ENCODE measurements at regions not wholly inside any gene's neighbourhood (a gene's known extent, or its start where the extent isn't known, plus 50 kb on each side); places are given as distances from the start of the nearest gene placed in this dataset.

DNA sequence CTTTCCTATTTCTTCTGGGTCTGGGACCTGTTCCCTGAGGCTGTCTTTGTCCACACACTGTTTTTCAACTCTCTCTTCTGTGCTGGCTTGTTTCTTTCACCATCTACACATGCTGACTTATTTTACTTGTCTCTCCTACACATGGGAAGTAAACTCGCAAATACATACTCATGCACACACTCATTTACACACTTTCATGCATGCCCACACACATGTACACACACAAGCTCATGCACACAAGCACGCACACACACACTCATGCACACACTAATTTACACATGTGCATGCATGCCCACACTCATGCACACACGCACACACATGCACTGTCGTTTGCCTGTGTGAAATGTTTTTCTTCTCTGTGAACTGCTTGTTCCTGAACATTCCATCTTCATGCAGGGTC lies 169.0 kb downstream of the IRX2 start:
- Histone ChIP-seq H3K4me3 (ENCODE audit: low read depth, low read length) (no peak overlapping the region), H3K27ac (no peak overlapping the region), H3K36me3 (replicated peaks) (no peaks in the 10 kb centered on the region), H3K27me3 (replicated peaks) (no peaks in the 10 kb centered on the region)
- no peak for DNase-seq
- in situ Hi-C loops (cut with HindIII; ENCODE audit: low pct_ligation_motif_present, low sequenced_read_pairs) = no loop called here
- TF ChIP-seq, protein P1, sequence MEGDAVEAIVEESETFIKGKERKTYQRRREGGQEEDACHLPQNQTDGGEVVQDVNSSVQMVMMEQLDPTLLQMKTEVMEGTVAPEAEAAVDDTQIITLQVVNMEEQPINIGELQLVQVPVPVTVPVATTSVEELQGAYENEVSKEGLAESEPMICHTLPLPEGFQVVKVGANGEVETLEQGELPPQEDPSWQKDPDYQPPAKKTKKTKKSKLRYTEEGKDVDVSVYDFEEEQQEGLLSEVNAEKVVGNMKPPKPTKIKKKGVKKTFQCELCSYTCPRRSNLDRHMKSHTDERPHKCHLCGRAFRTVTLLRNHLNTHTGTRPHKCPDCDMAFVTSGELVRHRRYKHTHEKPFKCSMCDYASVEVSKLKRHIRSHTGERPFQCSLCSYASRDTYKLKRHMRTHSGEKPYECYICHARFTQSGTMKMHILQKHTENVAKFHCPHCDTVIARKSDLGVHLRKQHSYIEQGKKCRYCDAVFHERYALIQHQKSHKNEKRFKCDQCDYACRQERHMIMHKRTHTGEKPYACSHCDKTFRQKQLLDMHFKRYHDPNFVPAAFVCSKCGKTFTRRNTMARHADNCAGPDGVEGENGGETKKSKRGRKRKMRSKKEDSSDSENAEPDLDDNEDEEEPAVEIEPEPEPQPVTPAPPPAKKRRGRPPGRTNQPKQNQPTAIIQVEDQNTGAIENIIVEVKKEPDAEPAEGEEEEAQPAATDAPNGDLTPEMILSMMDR (IDR thresholded peaks at IDR 0.05; ENCODE audit: low read depth, low read length, missing control alignments) = no peak

DNA sequence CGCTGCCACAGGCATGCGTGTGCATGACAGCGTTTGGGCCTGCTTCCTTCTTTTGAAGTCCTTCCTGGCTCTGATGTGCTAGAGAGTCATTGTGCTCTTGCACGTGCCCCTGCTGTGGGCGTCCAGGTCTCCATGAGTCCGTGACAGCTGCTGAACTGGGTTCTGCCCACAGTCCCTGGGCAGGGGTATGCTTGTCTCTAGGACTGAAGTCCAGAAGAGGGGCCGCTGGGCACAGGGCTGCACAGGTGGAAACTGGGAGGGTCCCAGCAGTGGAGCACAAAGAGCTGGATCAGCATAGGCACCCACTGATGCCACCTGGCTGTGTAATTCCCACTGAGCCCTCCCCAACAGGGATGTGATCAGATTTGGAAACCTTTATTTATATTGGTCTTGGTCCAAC lies 169.4 kb downstream of the IRX2 start:
- Histone ChIP-seq H3K27me3 (replicated peaks) (no peaks in the 10 kb centered on the region), H3K4me3 (ENCODE audit: low read depth, low read length) (no peak overlapping the region), H3K27ac (no peak overlapping the region), H3K36me3 (replicated peaks) (no peaks in the 10 kb centered on the region)
- DNase-seq = no peak
- TF ChIP-seq, protein P1 (IDR thresholded peaks at IDR 0.05; ENCODE audit: low read depth, low read length, missing control alignments) = no peak
- in situ Hi-C loops (cut with HindIII; ENCODE audit: low pct_ligation_motif_present, low sequenced_read_pairs) = no loop called here

DNA sequence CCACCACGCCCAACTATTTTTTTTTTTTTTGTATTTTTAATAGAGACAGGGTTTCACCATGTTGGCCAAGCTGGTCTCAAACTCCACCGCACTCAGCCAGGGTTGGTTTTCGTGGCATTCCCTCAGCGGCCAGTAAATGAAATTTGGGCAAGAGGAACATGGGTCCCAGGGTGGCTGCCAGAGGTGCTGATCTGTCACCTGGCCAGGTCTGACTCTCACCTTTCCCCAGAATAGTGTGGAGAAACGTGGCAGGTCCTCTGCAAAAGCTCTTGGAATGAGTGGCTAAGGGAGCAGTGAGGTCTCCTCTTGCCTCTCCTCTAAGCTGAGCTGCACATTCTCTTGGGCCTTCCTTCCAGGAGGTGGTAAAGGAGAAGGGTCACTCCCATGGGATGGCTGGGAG lies 170.1 kb downstream of the IRX2 start:
- Histone ChIP-seq H3K27me3 (replicated peaks) (no peaks in the 10 kb centered on the region), H3K27ac (no peak overlapping the region), H3K4me3 (ENCODE audit: low read depth, low read length) (no peak overlapping the region), H3K36me3 (replicated peaks) (no peaks in the 10 kb centered on the region)
- in situ Hi-C loops (cut with HindIII; ENCODE audit: low pct_ligation_motif_present, low sequenced_read_pairs) = no loop called here
- DNase-seq = no peak
- TF ChIP-seq, protein P1 (IDR thresholded peaks at IDR 0.05; ENCODE audit: low read depth, low read length, missing control alignments) = no peak

DNA sequence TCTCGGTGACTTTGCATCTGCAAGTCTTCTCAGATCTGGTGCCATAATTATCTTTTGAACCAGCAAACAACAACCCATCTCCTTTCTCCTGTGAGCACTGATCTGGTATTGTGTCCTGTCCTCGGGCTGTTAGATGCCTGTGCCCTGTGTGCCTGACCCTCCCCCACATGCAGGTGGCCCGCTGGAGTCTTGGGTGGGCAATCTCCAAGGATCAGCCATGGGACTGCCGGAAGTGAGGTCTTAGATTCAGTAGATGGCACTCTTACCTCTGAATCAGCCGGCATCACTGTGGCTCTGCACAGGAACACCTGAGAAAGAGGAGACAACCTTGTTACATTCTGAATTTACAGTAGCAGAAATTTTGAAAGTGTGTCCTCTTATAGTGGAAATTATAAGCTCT lies 172.4 kb downstream of the IRX2 start:
- TF ChIP-seq, protein P1 (IDR thresholded peaks at IDR 0.05; ENCODE audit: low read depth, low read length, missing control alignments) = no peak
- Histone ChIP-seq H3K4me3 (ENCODE audit: low read depth, low read length) (no peak overlapping the region), H3K36me3 (replicated peaks) (no peaks in the 10 kb centered on the region), H3K27ac (no peak overlapping the region), H3K27me3 (replicated peaks) (no peaks in the 10 kb centered on the region)
- in situ Hi-C loops (cut with HindIII; ENCODE audit: low pct_ligation_motif_present, low sequenced_read_pairs) = no loop called here
- DNase-seq = no peak

- in situ Hi-C loops (cut with HindIII; ENCODE audit: low pct_ligation_motif_present, low sequenced_read_pairs) = no loop called here
- H3K4me3 ChIP-seq (ENCODE audit: low read depth, low read length) = no peak overlapping the region
- TF ChIP-seq, protein P1 (IDR thresholded peaks at IDR 0.05; ENCODE audit: low read depth, low read length, missing control alignments) = no peak
- H3K36me3 ChIP-seq (replicated peaks) = no peaks in the 10 kb centered on the region
- H3K27me3 ChIP-seq (replicated peaks) = no peaks in the 10 kb centered on the region
- H3K27ac ChIP-seq = no peak overlapping the region
- no peak for DNase-seq
These were observed 174.0 kb downstream of the IRX2 start for GRCh38 chr5:2577312-2578036.

DNA sequence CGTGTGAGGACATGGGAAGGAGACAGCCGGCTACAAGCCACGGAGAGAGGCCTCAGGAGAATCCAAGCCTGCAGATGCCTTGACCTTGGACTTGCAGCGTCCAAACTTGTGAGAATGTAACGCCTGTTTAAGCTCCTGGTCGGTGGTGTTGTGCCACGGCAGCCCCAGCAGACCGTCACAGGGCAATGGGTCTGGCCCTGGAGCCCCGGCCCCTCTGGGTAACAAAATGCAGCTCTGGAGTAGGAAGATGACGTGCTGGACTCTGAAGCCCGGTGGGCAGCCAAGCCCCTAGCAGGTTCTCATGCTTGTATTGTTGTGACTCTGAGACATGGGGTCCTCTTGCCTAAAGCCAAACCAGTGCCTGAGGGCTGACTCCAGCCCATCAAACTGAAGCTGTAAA lies 174.7 kb downstream of the IRX2 start:
- no peak overlapping the region for H3K4me3 ChIP-seq (ENCODE audit: low read depth, low read length)
- H3K27ac ChIP-seq = no peak overlapping the region
- TF ChIP-seq, protein P1 (IDR thresholded peaks at IDR 0.05; ENCODE audit: low read depth, low read length, missing control alignments) = no peak
- H3K27me3 ChIP-seq (replicated peaks) = no peaks in the 10 kb centered on the region
- H3K36me3 ChIP-seq (replicated peaks) = no peaks in the 10 kb centered on the region
- DNase-seq = no peak
- in situ Hi-C loops (cut with HindIII; ENCODE audit: low pct_ligation_motif_present, low sequenced_read_pairs) = no loop called here

Data from brain microvascular endothelial cell (primary cell).